Spleen (tissue), 7 donors: ENCODE measurements at regions not wholly inside any gene's neighbourhood (a gene's known extent, or its start where the extent isn't known, plus 50 kb on each side); places are given as distances from the start of the nearest gene placed in this dataset.

Source experiments
- CTCF ChIP-seq, 11 experiments: fragments of 200-600 bp in 7 of 11; fragments of 450-650 bp in 4 of 11; sonication (generic) in 4 of 11; IDR thresholded peaks in 8 of 11; conservative IDR thresholded peaks in 3 of 11; 1 replicate in 7 of 11; 2 replicates in 4 of 11; pipeline versions ENCODE4 v1.4.0 to v1.8.0; 2016 to 2021; ENCODE audit warnings: antibody characterized with exemption in 11 of 11, inconsistent platforms in 4 of 11, mild to moderate bottlenecking in 1 of 11
- POLR2AphosphoS5 ChIP-seq, 3 donors: sonication (generic); formaldehyde crosslinking; IDR thresholded peaks; one replicate each; pipeline ENCODE4 v1.5.1; 2017; ENCODE audit warnings: antibody characterized with exemption in 3 of 3
- donor health status: DM: no; HTN: no; CAD: no; lungs with moderate emphysema.
- donor health status: DM: no; HTN: no; CAD: no.
- donor health status: DM: no; HTN: no; CAD: no.

- TF ChIP-seq POLR2AphosphoS5 (IDR thresholded peaks at IDR 0.05) (no peak), CTCF (IDR thresholded peaks at IDR 0.05 in 8 of 11, conservative IDR thresholded peaks at IDR 0.05 in 3 of 11) (no peak)
These were observed 146.9 kb downstream of the EVX1 start for GRCh38 chr7:27389496-27389895.
